ENCODE measurements at regions not wholly inside any gene's neighbourhood (a gene's known extent, or its start where the extent isn't known, plus 50 kb on each side); places are given as distances from the start of the nearest gene placed in this dataset.

- Histone ChIP-seq H3K4me3 (ENCODE audit: insufficient read depth, low read length) (no peak overlapping the region), H3K36me3 (ENCODE audit: insufficient read depth, low read length) (no peaks in the 10 kb centered on the region), H3K79me2 (ENCODE audit: insufficient read depth, low read length) (no peaks in the 10 kb centered on the region), H3K4me2 (ENCODE audit: insufficient read depth, low read length) (no peak overlapping the region), H3K4me1 (ENCODE audit: insufficient read depth, low read length) (peaks cover 2% of the 10 kb centered on the region), H3K9me3 (ENCODE audit: low read depth, low read length) (peaks cover 5% of the 10 kb centered on the region), H4K20me1 (ENCODE audit: insufficient read depth, low read length) (no peaks in the 10 kb centered on the region), H3K27me3 (ENCODE audit: insufficient read depth, low read length) (no peaks in the 10 kb centered on the region), H2AFZ (ENCODE audit: low read length) (no peak overlapping the region), H3K27ac (ENCODE audit: low read depth, low read length) (no peak overlapping the region)
- DNase-seq (ENCODE audit: insufficient read length, low spot score, missing footprints) = no peak
- TF ChIP-seq CTCF (IDR thresholded peaks at IDR 0.05; ENCODE audit: extremely low read depth, low read depth, low read length) = no peak
These were observed 592.9 kb downstream of the ZNF608 start for GRCh38 chr5:124153588-124153987.

- Histone ChIP-seq H3K27ac (ENCODE audit: low read depth, low read length) (no peak overlapping the region), H3K79me2 (ENCODE audit: insufficient read depth, low read length) (no peaks in the 10 kb centered on the region), H3K9me3 (ENCODE audit: low read depth, low read length) (no peaks in the 10 kb centered on the region), H2AFZ (ENCODE audit: low read length) (no peak overlapping the region), H3K4me1 (ENCODE audit: insufficient read depth, low read length) (no peaks in the 10 kb centered on the region), H3K27me3 (ENCODE audit: insufficient read depth, low read length) (no peaks in the 10 kb centered on the region), H3K4me2 (ENCODE audit: insufficient read depth, low read length) (no peak overlapping the region), H3K36me3 (ENCODE audit: insufficient read depth, low read length) (no peaks in the 10 kb centered on the region), H3K4me3 (ENCODE audit: insufficient read depth, low read length) (no peak overlapping the region), H4K20me1 (ENCODE audit: insufficient read depth, low read length) (no peaks in the 10 kb centered on the region)
- DNase-seq (ENCODE audit: insufficient read length, low spot score, missing footprints) = no peak
- TF ChIP-seq CTCF (IDR thresholded peaks at IDR 0.05; ENCODE audit: extremely low read depth, low read depth, low read length) = no peak
These were observed 597.9 kb downstream of the ZNF608 start for GRCh38 chr5:124148574-124148973.

GRCh38 chr5:124140060-124140459 lies 606.4 kb downstream of the ZNF608 start:
- no peak for TF ChIP-seq CTCF (IDR thresholded peaks at IDR 0.05; ENCODE audit: extremely low read depth, low read depth, low read length)
- no peaks in the 10 kb centered on the region for H3K4me1 ChIP-seq (ENCODE audit: insufficient read depth, low read length)
- H3K79me2 ChIP-seq (ENCODE audit: insufficient read depth, low read length) = no peaks in the 10 kb centered on the region
- H4K20me1 ChIP-seq (ENCODE audit: insufficient read depth, low read length) = no peaks in the 10 kb centered on the region
- no peaks in the 10 kb centered on the region for H3K27me3 ChIP-seq (ENCODE audit: insufficient read depth, low read length)
- H2AFZ ChIP-seq (ENCODE audit: low read length) = no peak overlapping the region
- H3K27ac ChIP-seq (ENCODE audit: low read depth, low read length) = no peak overlapping the region
- no peaks in the 10 kb centered on the region for H3K36me3 ChIP-seq (ENCODE audit: insufficient read depth, low read length)
- no peak overlapping the region for H3K4me2 ChIP-seq (ENCODE audit: insufficient read depth, low read length)
- no peaks in the 10 kb centered on the region for H3K9me3 ChIP-seq (ENCODE audit: low read depth, low read length)
- no peak overlapping the region for H3K4me3 ChIP-seq (ENCODE audit: insufficient read depth, low read length)
- DNase-seq (ENCODE audit: insufficient read length, low spot score, missing footprints) = no peak

GRCh38 chr5:124139477-124139876 lies 607.0 kb downstream of the ZNF608 start:
- Histone ChIP-seq H3K4me2 (ENCODE audit: insufficient read depth, low read length) (no peak overlapping the region), H3K27ac (ENCODE audit: low read depth, low read length) (no peak overlapping the region), H3K27me3 (ENCODE audit: insufficient read depth, low read length) (no peaks in the 10 kb centered on the region), H3K79me2 (ENCODE audit: insufficient read depth, low read length) (no peaks in the 10 kb centered on the region), H3K4me3 (ENCODE audit: insufficient read depth, low read length) (no peak overlapping the region), H3K36me3 (ENCODE audit: insufficient read depth, low read length) (no peaks in the 10 kb centered on the region), H4K20me1 (ENCODE audit: insufficient read depth, low read length) (no peaks in the 10 kb centered on the region), H3K4me1 (ENCODE audit: insufficient read depth, low read length) (no peaks in the 10 kb centered on the region), H3K9me3 (ENCODE audit: low read depth, low read length) (no peaks in the 10 kb centered on the region), H2AFZ (ENCODE audit: low read length) (no peak overlapping the region)
- TF ChIP-seq CTCF (IDR thresholded peaks at IDR 0.05; ENCODE audit: extremely low read depth, low read depth, low read length) = no peak
- no peak for DNase-seq (ENCODE audit: insufficient read length, low spot score, missing footprints)
